ENCODE measurements at regions not wholly inside any gene's neighbourhood (a gene's known extent, or its start where the extent isn't known, plus 50 kb on each side); places are given as distances from the start of the nearest gene placed in this dataset.
"Not testable (repeated sequence)": the region's sequence is repeated elsewhere in the genome, so short reads cannot be mapped to it uniquely, and the experiment has no call there.

- no peak for DNase-seq (ENCODE audit: extremely low spot score)
- intact Hi-C loops (cut with DNase I), result no loop called here
- Histone ChIP-seq H3K9me3 (no peaks in the 10 kb centered on the region), H3K27me3 (no peaks in the 10 kb centered on the region), H3K4me1 (no peaks in the 10 kb centered on the region), H3K36me3 (no peaks in the 10 kb centered on the region), H3K4me3 (no peak overlapping the region), H3K27ac (replicated peaks in 1 of 4) (no peak overlapping the region)
- WGBS, result 31% methylated on average over 1 of the region's 1 CpG
- TF ChIP-seq POLR2A (IDR thresholded peaks at IDR 0.05; ENCODE audit: low read depth), result no peak
- no peak for TF ChIP-seq EP300 (IDR thresholded peaks at IDR 0.05)
- TF ChIP-seq, protein P1, sequence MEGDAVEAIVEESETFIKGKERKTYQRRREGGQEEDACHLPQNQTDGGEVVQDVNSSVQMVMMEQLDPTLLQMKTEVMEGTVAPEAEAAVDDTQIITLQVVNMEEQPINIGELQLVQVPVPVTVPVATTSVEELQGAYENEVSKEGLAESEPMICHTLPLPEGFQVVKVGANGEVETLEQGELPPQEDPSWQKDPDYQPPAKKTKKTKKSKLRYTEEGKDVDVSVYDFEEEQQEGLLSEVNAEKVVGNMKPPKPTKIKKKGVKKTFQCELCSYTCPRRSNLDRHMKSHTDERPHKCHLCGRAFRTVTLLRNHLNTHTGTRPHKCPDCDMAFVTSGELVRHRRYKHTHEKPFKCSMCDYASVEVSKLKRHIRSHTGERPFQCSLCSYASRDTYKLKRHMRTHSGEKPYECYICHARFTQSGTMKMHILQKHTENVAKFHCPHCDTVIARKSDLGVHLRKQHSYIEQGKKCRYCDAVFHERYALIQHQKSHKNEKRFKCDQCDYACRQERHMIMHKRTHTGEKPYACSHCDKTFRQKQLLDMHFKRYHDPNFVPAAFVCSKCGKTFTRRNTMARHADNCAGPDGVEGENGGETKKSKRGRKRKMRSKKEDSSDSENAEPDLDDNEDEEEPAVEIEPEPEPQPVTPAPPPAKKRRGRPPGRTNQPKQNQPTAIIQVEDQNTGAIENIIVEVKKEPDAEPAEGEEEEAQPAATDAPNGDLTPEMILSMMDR (IDR thresholded peaks at IDR 0.05), result no peak
- no peak for TF ChIP-seq POLR2AphosphoS5 (IDR thresholded peaks at IDR 0.05)
Measured at GRCh38 chr3:166270429-166270828, 433.2 kb upstream of the BCHE start.

- Histone ChIP-seq H3K4me1 (no peaks in the 10 kb centered on the region), H3K36me3 (no peaks in the 10 kb centered on the region), H3K9me3 (no peaks in the 10 kb centered on the region), H3K27me3 (no peaks in the 10 kb centered on the region), H3K27ac (replicated peaks in 1 of 4) (no peak overlapping the region), H3K4me3 (no peak overlapping the region)
- 66% methylated on average over 4 of the region's 4 CpGs for WGBS
- intact Hi-C loops (cut with DNase I), result no loop called here
- DNase-seq (ENCODE audit: extremely low spot score), result no peak
- TF ChIP-seq POLR2A (IDR thresholded peaks at IDR 0.05; ENCODE audit: low read depth) (no peak), EP300 (IDR thresholded peaks at IDR 0.05) (no peak), POLR2AphosphoS5 (IDR thresholded peaks at IDR 0.05) (no peak)
- TF ChIP-seq, protein P1 (IDR thresholded peaks at IDR 0.05), result no peak
Measured at GRCh38 chr3:166265153-166265552, 427.9 kb upstream of the BCHE start.

- H3K27me3 ChIP-seq, result no peaks in the 10 kb centered on the region
- no peak overlapping the region for H3K4me3 ChIP-seq
- no peaks in the 10 kb centered on the region for H3K9me3 ChIP-seq
- no peak for DNase-seq (ENCODE audit: extremely low spot score)
- no peaks in the 10 kb centered on the region for H3K4me1 ChIP-seq
- H3K36me3 ChIP-seq, result no peaks in the 10 kb centered on the region
- intact Hi-C loops (cut with DNase I), result no loop called here
- TF ChIP-seq, protein P1 (IDR thresholded peaks at IDR 0.05), result no peak
- TF ChIP-seq POLR2AphosphoS5 (IDR thresholded peaks at IDR 0.05), result no peak
- TF ChIP-seq POLR2A (IDR thresholded peaks at IDR 0.05; ENCODE audit: low read depth), result no peak
- no peak for TF ChIP-seq EP300 (IDR thresholded peaks at IDR 0.05)
- 92% methylated on average over 2 of the region's 2 CpGs for WGBS
- H3K27ac ChIP-seq (replicated peaks in 1 of 4), result no peak overlapping the region
Measured at GRCh38 chr3:166263460-166263859, 426.2 kb upstream of the BCHE start.

GRCh38 chr3:166258293-166258850, 421.1 kb upstream of the BCHE start:
- H3K9me3 ChIP-seq; H3K27ac ChIP-seq (replicated peaks in 1 of 4); DNase-seq (ENCODE audit: extremely low spot score); H3K4me1 ChIP-seq; H3K36me3 ChIP-seq; intact Hi-C loops (cut with DNase I); H3K27me3 ChIP-seq; H3K4me3 ChIP-seq: not testable (repeated sequence)
- 40% methylated on average over 1 of the region's 41 CpGs for WGBS

DNA sequence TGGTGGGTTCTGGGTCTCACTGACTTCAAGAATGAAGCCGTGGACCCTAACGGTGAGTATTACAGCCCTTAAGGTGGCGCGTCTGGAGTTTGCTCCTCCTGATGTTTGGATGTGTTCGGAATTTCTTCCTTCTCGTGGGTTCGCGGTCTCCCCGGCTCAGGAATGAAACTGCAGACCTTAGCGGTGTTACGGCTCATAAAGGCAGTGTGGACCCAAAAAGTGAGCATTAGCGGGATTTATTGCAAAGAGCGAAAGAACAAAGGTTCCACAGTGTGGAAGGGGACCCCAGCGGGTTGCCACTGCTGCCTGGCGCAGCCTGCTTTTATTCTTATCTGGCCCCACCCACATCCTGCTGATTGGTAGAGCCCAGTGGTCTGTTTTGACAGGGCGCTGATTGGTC, 420.5 kb upstream of the BCHE start:
- Histone ChIP-seq H3K9me3 (no peaks in the 10 kb centered on the region), H3K27me3 (no peaks in the 10 kb centered on the region), H3K27ac (replicated peaks in 1 of 4) (no peak overlapping the region), H3K36me3 (no peaks in the 10 kb centered on the region), H3K4me1 (no peaks in the 10 kb centered on the region), H3K4me3 (no peak overlapping the region)
- DNase-seq (ENCODE audit: extremely low spot score), result no peak
- intact Hi-C loops (cut with DNase I), result no loop called here
- TF ChIP-seq POLR2AphosphoS5 (IDR thresholded peaks at IDR 0.05), result no peak
- no peak for TF ChIP-seq EP300 (IDR thresholded peaks at IDR 0.05)
- TF ChIP-seq, protein P1 (IDR thresholded peaks at IDR 0.05), result no peak
- TF ChIP-seq POLR2A (IDR thresholded peaks at IDR 0.05; ENCODE audit: low read depth), result no peak
- 95% methylated on average over 16 of the region's 16 CpGs for WGBS

Measured in esophagus muscularis mucosa (tissue), 4 donors.